ENCODE measurements at regions not wholly inside any gene's neighbourhood (a gene's known extent, or its start where the extent isn't known, plus 50 kb on each side); places are given as distances from the start of the nearest gene placed in this dataset.

- CTCF ChIA-PET, result no interaction called here
Measured at GRCh38 chr7:9030976-9031375, 597.6 kb downstream of the NXPH1 start.

GRCh38 chr7:9031386-9031785 lies 598.0 kb downstream of the NXPH1 start:
- Histone ChIP-seq H3K4me3 (ENCODE audit: low read depth, low read length) (no peak overlapping the region), H3K27ac (ENCODE audit: extremely low read depth, low read depth, low read length) (no peak overlapping the region), H3K9me3 (ENCODE audit: control insufficient read depth, insufficient read depth, low read depth, low read length) (no peaks in the 10 kb centered on the region), H3K4me1 (ENCODE audit: control insufficient read depth, insufficient read depth, low read length) (no peaks in the 10 kb centered on the region), H3K36me3 (ENCODE audit: control insufficient read depth in 2 of 2, insufficient read depth in 1 of 2, low read length in 2 of 2) (no peaks in the 10 kb centered on the region)
- ChIA-PET POLR2A (no interaction called here), CTCF (no interaction called here)
- TF ChIP-seq ZBTB26 (tag by site-specific recombination; optimal IDR thresholded peaks at IDR 0.05), result no peak
- TF ChIP-seq KLF8 (tag by site-specific recombination; IDR thresholded peaks at IDR 0.05), result no peak
- TF ChIP-seq ZNF239 (tag by site-specific recombination; IDR thresholded peaks at IDR 0.05), result no peak
- no peak for TF ChIP-seq ZNF146 (tag by site-specific recombination; IDR thresholded peaks at IDR 0.05)
- no peak for TF ChIP-seq KLF17 (tag by site-specific recombination; IDR thresholded peaks at IDR 0.05)
- no peak for TF ChIP-seq PRDM6 (tag by site-specific recombination; IDR thresholded peaks at IDR 0.05)
- no peak for TF ChIP-seq PRDM2 (tag by site-specific recombination; IDR thresholded peaks at IDR 0.05; ENCODE audit: borderline replicate concordance)
- no peak for TF ChIP-seq ZNF24 (tag by site-specific recombination; IDR thresholded peaks at IDR 0.05)
- TF ChIP-seq OSR2 (tag by site-specific recombination; IDR thresholded peaks at IDR 0.05), result no peak
- TF ChIP-seq ZNF202 (tag by site-specific recombination; IDR thresholded peaks at IDR 0.05; ENCODE audit: borderline replicate concordance), result no peak
- no peak for TF ChIP-seq ZNF169 (tag by site-specific recombination; IDR thresholded peaks at IDR 0.05)
- no peak for TF ChIP-seq ZNF132 (tag by site-specific recombination; IDR thresholded peaks at IDR 0.05; ENCODE audit: borderline replicate concordance)
- no peak for TF ChIP-seq ZNF837 (tag by site-specific recombination; IDR thresholded peaks at IDR 0.05)
- no peak for TF ChIP-seq PRDM1 (tag by site-specific recombination; IDR thresholded peaks at IDR 0.05)
- no peak for TF ChIP-seq ZNF677 (tag by site-specific recombination; IDR thresholded peaks at IDR 0.05)
- TF ChIP-seq ZNF112 (tag by site-specific recombination; IDR thresholded peaks at IDR 0.05), result no peak

More at GRCh38 chr7:9030976-9031375, 597.6 kb downstream of the NXPH1 start:
- POLR2A ChIA-PET, result no interaction called here
- H3K27ac ChIP-seq (ENCODE audit: extremely low read depth, low read depth, low read length), result no peak overlapping the region
- H3K36me3 ChIP-seq (ENCODE audit: control insufficient read depth in 2 of 2, insufficient read depth in 1 of 2, low read length in 2 of 2), result no peaks in the 10 kb centered on the region
- no peaks in the 10 kb centered on the region for H3K4me1 ChIP-seq (ENCODE audit: control insufficient read depth, insufficient read depth, low read length)
- H3K9me3 ChIP-seq (ENCODE audit: control insufficient read depth, insufficient read depth, low read depth, low read length), result no peaks in the 10 kb centered on the region
- no peak for TF ChIP-seq ZNF692 (tag by site-specific recombination; IDR thresholded peaks at IDR 0.05)
- no peak for TF ChIP-seq KLF16 (tag by site-specific recombination; IDR thresholded peaks at IDR 0.05)
- no peak for TF ChIP-seq ZNF114 (tag by site-specific recombination; IDR thresholded peaks at IDR 0.05)
- no peak for TF ChIP-seq KLF1 (tag by site-specific recombination; IDR thresholded peaks at IDR 0.05)
- H3K4me3 ChIP-seq (ENCODE audit: low read depth, low read length), result no peak overlapping the region

All from HEK293 (cell line).